Posterior cingulate gyrus (tissue), 11 donors: ENCODE measurements at regions not wholly inside any gene's neighbourhood (a gene's known extent, or its start where the extent isn't known, plus 50 kb on each side); places are given as distances from the start of the nearest gene placed in this dataset.
A peak's percentile ranks its signal among the peaks of the same experiment; 100 is the strongest.
"Not testable (repeated sequence)": the region's sequence is repeated elsewhere in the genome, so short reads cannot be mapped to it uniquely, and the experiment has no call there.

Experiments used
- DNase-seq, 10 donors: peaks; one replicate each; pipeline versions ENCODE4 v3.0.0 to v3.0.0-alpha.2; 2020 to 2021; ENCODE audit warnings: mixed read lengths in 3 of 10
- intact Hi-C: fragments of 100-400 bp; cut with DNase I; formaldehyde crosslinking; loops from one replicate; pipeline ENCODE4 v1.15.1; 2023

GRCh38 chr2:105477050-105477620 is 78.3 kb upstream of the FHL2 start:
- DNase-seq, intact Hi-C loops: not testable (repeated sequence)

DNA sequence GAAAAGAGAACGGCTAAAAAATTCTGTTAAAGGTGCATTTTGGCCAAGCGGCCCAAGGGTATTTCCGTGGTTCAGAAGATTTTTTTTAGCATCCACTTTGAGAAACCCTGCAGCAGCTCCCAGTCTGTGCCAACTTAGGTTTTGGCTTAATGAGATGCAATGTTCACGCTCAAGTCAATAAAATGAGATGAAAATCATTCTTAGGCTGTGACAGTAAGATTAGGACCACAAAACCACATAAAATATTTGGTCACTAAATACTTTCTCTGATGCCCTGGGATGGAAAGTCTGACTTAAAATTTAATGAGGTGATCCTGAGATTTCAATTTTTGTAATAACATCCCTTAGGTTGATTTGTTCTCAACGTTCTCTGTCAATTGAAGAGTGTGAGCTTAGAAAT is 74.2 kb upstream of the FHL2 start:
- DNase-seq, result no peak
- intact Hi-C loops, result no loop called here

DNA sequence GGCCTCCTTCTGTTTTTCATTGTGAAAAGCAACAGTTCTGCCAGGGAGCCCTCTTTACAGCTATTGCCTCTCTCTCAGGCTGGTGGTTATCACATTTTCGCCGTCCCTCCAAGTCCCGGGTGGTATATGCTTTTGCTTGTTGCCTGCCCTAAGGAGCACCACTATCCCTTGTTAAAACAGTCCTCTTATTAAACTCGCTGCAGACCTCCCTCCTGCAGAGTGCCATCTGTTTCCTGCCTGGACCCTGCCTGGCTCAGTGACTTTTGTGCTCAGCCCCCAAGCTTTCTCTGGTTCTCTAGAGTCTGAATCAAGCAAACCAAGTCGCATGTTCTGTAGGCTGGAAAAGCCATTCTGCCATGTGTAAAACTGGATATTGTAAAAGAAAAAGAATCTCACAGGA is 72.1 kb upstream of the FHL2 start:
- intact Hi-C loops, result no loop called here
- DNase-seq, result no peak

GRCh38 chr2:105469781-105470180 is 70.9 kb upstream of the FHL2 start:
- DNase-seq, result no peak
- intact Hi-C loops, result no loop called here

DNA sequence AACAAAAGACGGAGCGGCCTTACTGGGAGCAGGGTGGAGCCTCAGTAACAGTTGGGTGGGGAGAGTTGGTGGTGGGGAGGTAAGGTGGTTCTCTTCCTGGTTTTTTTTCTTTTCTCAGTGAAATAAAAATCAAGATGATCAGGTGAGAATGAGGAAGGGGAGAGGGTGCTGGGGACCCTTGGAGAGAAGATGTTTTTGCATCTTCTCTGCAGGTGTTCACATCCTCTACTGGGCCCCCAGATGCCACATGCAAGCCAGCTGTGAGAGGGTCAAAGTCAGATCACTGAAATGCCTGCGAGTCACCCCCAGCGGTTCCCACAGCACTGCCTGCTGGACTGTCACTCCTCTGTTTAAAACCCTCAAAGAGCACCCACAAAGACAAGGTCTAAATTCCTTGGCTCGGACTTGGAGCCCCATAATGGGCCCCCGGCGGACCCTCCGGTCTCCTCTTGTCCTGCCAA is 69.8 kb upstream of the FHL2 start:
- DNase-seq, result no peak
- intact Hi-C loops, result no loop called here

DNA sequence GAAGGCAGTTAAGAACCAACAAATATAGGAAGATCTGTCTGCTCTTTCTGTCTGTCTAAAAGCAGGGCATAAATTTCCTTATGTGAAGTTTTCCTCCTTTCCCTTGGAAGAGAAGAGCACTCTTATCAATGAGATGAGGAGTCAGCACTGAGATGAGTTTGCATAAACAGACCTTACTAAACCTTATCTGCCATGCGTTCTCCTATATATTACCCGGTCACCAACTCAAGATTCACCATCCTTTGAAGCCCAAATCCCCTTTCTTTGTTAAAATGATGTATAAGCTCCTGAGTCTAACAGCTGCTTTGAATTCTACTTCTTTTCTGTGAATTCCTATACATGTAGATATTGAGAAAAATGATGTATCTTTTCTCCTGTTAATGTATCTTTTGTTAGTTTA is 65.5 kb upstream of the FHL2 start:
- intact Hi-C loops, result no loop called here
- no peak for DNase-seq

DNA sequence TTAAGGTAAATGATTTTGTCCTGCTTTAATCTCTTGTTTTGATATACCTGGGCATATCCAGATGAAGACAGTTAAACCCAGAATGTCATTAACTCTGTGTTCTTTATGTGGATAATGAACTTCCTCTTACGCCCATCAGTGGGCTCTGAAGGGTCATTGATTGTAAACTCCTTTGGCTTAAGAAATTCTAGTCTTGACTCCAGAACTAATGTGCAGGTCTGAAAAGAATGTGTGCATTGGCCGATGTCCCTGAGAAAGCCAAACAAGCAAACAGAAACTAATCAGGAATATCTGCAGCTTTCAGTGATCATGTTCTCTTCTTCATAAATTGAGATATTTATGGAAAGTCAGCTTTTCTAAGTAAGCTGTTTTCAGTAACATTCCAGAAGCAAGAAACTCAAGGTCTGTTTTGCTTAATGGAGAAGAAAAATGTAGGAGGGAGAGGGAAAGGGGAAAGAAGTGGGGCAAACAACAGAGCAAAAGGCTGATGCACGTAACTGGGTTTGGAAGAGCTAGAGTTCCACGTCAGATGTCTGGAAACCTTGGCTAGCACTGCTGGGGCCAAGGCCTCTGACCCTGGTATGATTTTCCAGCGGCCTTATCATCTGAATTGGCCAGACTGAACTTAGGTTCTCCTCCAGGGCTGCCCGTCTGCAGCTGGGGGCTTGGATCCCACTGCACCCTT is 61.3 kb upstream of the FHL2 start:
- DNase-seq, result no peak
- intact Hi-C loops, result no loop called here

DNA sequence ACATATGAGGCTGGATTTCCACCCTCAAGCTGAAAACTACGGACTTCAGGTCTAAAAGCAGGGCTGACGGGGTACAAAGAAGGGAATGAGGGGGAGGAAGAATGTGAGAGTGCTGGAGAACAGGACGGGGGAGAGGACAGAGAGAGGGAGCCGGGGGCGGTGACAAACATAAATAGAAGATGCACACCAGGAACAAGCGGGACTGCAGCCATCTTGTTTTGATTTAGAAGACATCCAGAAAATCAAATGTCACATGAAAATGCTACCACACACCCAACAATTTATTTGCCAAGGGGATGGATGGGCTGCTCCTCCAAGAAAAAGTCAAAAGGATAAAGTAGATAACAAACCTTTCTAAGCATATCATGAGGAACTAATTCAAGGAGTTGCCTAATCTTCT is 59.2 kb upstream of the FHL2 start:
- intact Hi-C loops, result no loop called here
- DNase-seq, result peak in 1 of 10 donors; percentile 16

- no peak for DNase-seq
- intact Hi-C loops, result no loop called here
These were observed 56.7 kb upstream of the FHL2 start for GRCh38 chr2:105455488-105456003.

- no peak for DNase-seq
These were observed 56.1 kb upstream of the FHL2 start for GRCh38 chr2:105454801-105455485.

DNA sequence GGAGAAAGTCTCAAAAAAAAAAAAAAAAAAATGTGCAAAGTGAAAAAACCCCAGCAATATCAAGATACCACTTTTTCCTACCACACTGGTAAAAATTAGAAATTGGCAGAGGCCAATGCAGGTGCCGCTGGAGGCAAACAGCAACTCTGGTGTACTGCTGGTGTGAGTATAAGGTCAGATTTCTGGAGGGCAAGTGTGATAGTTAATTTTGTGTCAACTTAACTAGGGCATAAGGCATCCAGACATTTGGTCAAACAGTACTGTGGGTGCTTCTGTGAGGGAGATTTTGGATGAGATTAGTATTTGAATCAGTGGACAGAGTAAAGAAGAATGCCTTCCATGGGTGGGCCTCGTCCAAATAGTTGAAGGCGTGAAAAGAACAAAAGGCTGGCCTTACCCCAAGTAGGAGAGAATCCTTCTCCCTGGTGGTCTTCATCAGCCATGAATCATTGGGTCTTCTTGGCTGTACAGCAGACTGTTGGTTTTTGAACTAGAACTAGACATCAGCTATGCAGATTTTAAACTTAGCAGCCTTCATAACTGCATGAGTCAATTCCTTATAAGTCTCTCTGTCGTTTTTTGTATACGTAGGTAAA is 52.8 kb upstream of the FHL2 start:
- intact Hi-C loops, result no loop called here
- DNase-seq, result no peak

More at GRCh38 chr2:105454801-105455485, 56.1 kb upstream of the FHL2 start:
- intact Hi-C loops, result no loop called here

- intact Hi-C loops, result no loop called here
- no peak for DNase-seq
These were observed 51.6 kb upstream of the FHL2 start for GRCh38 chr2:105450471-105450870.

- intact Hi-C loops, result no loop called here
- no peak for DNase-seq
These were observed 50.2 kb upstream of the FHL2 start for GRCh38 chr2:105449076-105449475.
